ENCODE measurements at regions not wholly inside any gene's neighbourhood (a gene's known extent, or its start where the extent isn't known, plus 50 kb on each side); places are given as distances from the start of the nearest gene placed in this dataset.
"Not testable (repeated sequence)": the region's sequence is repeated elsewhere in the genome, so short reads cannot be mapped to it uniquely, and the experiment has no call there.

- no peak for DNase-seq
Measured at GRCh38 chr1:83065952-83066727, 932.8 kb downstream of the TTLL7 start.

GRCh38 chr1:83064589-83065242, 934.2 kb downstream of the TTLL7 start:
- DNase-seq, result no peak

GRCh38 chr1:83060651-83061390, 938.1 kb downstream of the TTLL7 start:
- DNase-seq, result no peak

- DNase-seq, result no peak
Measured at GRCh38 chr1:83060221-83060620, 938.7 kb downstream of the TTLL7 start.

- no peak for DNase-seq
Measured at GRCh38 chr1:83058327-83058726, 940.6 kb downstream of the TTLL7 start.

GRCh38 chr1:83055391-83056170, 943.4 kb downstream of the TTLL7 start:
- DNase-seq, result no peak

- DNase-seq, result no peak
Measured at GRCh38 chr1:83053446-83053845, 945.5 kb downstream of the TTLL7 start.

GRCh38 chr1:83052865-83053264, 946.1 kb downstream of the TTLL7 start:
- DNase-seq, result no peak

GRCh38 chr1:83051053-83051452, 947.9 kb downstream of the TTLL7 start:
- not testable (repeated sequence) for DNase-seq

- DNase-seq, result no peak
Measured at GRCh38 chr1:83043244-83043643, 955.7 kb downstream of the TTLL7 start.

GRCh38 chr1:83039091-83039490, 959.8 kb downstream of the TTLL7 start:
- not testable (repeated sequence) for DNase-seq

- no peak for DNase-seq
Measured at GRCh38 chr1:83034851-83035250, 964.1 kb downstream of the TTLL7 start.

- no peak for DNase-seq
Measured at GRCh38 chr1:83033682-83034081, 965.2 kb downstream of the TTLL7 start.

GRCh38 chr1:83029916-83030315, 969.0 kb downstream of the TTLL7 start:
- DNase-seq, result no peak

GRCh38 chr1:83029050-83029449, 969.9 kb downstream of the TTLL7 start:
- no peak for DNase-seq

GRCh38 chr1:83028467-83028866, 970.5 kb downstream of the TTLL7 start:
- no peak for DNase-seq

- no peak for DNase-seq
Measured at GRCh38 chr1:83027511-83027910, 971.4 kb downstream of the TTLL7 start.

GRCh38 chr1:83026745-83027144, 972.2 kb downstream of the TTLL7 start:
- DNase-seq, result no peak

GRCh38 chr1:83024251-83024767, 974.6 kb downstream of the TTLL7 start:
- no peak for DNase-seq

GRCh38 chr1:83023212-83023611, 975.7 kb downstream of the TTLL7 start:
- no peak for DNase-seq

GRCh38 chr1:83022206-83022605, 976.7 kb downstream of the TTLL7 start:
- no peak for DNase-seq

GRCh38 chr1:83017701-83018100, 981.2 kb downstream of the TTLL7 start:
- no peak for DNase-seq

- DNase-seq, result no peak
Measured at GRCh38 chr1:83017276-83017675, 981.7 kb downstream of the TTLL7 start.
